MM.1S (cell line): ENCODE measurements at regions not wholly inside any gene's neighbourhood (a gene's known extent, or its start where the extent isn't known, plus 50 kb on each side); places are given as distances from the start of the nearest gene placed in this dataset.

Experiments
- DNase-seq: peaks from one replicate; pipeline ENCODE4 v3.0.0-alpha.2; 2015
- H2AFZ ChIP-seq: fragments of 300-600 bp; sonication (generic); 2 replicates; pipeline ENCODE4 v1.6.0; 2016; ENCODE audit warnings: antibody characterized with exemption, low read length
- H3F3A ChIP-seq: fragments of 300-600 bp; sonication (generic); 2 replicates; pipeline ENCODE4 v1.6.1; 2016; ENCODE audit warnings: mild to moderate bottlenecking, antibody characterized with exemption, low read length, moderate library complexity, mixed read lengths; ENCODE audit not compliant: insufficient read depth
- H3K27ac ChIP-seq: fragments of 300-600 bp; sonication (generic); 2 replicates; pipeline ENCODE4 v1.5.1; 2016; ENCODE audit warnings: mild to moderate bottlenecking, low read length
- H3K27me3 ChIP-seq: fragments of 300-600 bp; sonication (generic); replicated peaks from 2 replicates; pipeline ENCODE4 v1.6.0; 2016; ENCODE audit warnings: low read length; ENCODE audit not compliant: insufficient read depth
- H3K36me3 ChIP-seq: fragments of 300-600 bp; sonication (generic); replicated peaks from 2 replicates; pipeline ENCODE4 v1.6.1; 2016; ENCODE audit warnings: mild to moderate bottlenecking, low read length, mixed read lengths; ENCODE audit not compliant: insufficient read depth
- H3K4me1 ChIP-seq: fragments of 300-600 bp; sonication (generic); 2 replicates; pipeline ENCODE4 v1.6.1; 2016; ENCODE audit warnings: low read length, mixed read lengths
- H3K4me2 ChIP-seq: fragments of 300-600 bp; sonication (generic); 2 replicates; pipeline ENCODE4 v1.6.0; 2016; ENCODE audit warnings: low read depth, low read length
- H3K4me3 ChIP-seq: fragments of 300-600 bp; sonication (generic); 2 replicates; pipeline ENCODE4 v1.5.1; 2016; ENCODE audit warnings: low read length, mixed read lengths
- H3K79me2 ChIP-seq: fragments of 300-600 bp; sonication (generic); 2 replicates; pipeline ENCODE4 v1.6.1; 2016; ENCODE audit warnings: mixed run types, low read length, mixed read lengths
- H3K9ac ChIP-seq: fragments of 300-600 bp; sonication (generic); 2 replicates; pipeline ENCODE4 v1.6.1; 2016; ENCODE audit warnings: low read length, mixed read lengths
- H3K9me2 ChIP-seq: fragments of 300-600 bp; sonication (generic); replicated peaks from 2 replicates; pipeline ENCODE4 v1.6.1; 2016; ENCODE audit warnings: mild to moderate bottlenecking, low read length, mixed read lengths; ENCODE audit not compliant: insufficient read depth
- H3K9me3 ChIP-seq: fragments of 300-600 bp; sonication (generic); replicated peaks from 2 replicates; pipeline ENCODE4 v1.6.1; 2016; ENCODE audit warnings: mild to moderate bottlenecking, low read length, mixed read lengths; ENCODE audit not compliant: insufficient read depth
- H4K20me1 ChIP-seq: fragments of 300-600 bp; sonication (generic); 2 replicates; pipeline ENCODE4 v1.6.1; 2016; ENCODE audit warnings: mild to moderate bottlenecking, low read length, moderate library complexity, mixed read lengths; ENCODE audit not compliant: insufficient read depth
- EZH2 ChIP-seq: fragments of 300-600 bp; sonication (generic); optimal IDR thresholded peaks from 2 replicates; pipeline ENCODE3; 2017; ENCODE audit warnings: low read depth, mild to moderate bottlenecking, antibody characterized with exemption, low read length, mixed read lengths
- EZH2phosphoT487 ChIP-seq: fragments of 300-600 bp; sonication (generic); IDR thresholded peaks from 2 replicates; pipeline ENCODE4 v1.6.1; 2018; ENCODE audit warnings: antibody characterized with exemption, low read length
- TF ChIP-seq, protein P1 (sequence below): fragments of 300-600 bp; sonication (generic); IDR thresholded peaks from 2 replicates; pipeline ENCODE4 v1.5.1; 2016; ENCODE audit warnings: antibody characterized with exemption, low read length, mixed read lengths

- DNase-seq = no peak
- no peaks in the 10 kb centered on the region for H3K9me3 ChIP-seq
- H3K79me2 ChIP-seq = no peaks in the 10 kb centered on the region
- H3K4me3 ChIP-seq = no peak overlapping the region
- H3F3A ChIP-seq = no peaks in the 10 kb centered on the region
- H2AFZ ChIP-seq = no peak overlapping the region
- no peaks in the 10 kb centered on the region for H3K36me3 ChIP-seq
- no peaks in the 10 kb centered on the region for H3K4me1 ChIP-seq
- no peak overlapping the region for H3K4me2 ChIP-seq
- no peak overlapping the region for H3K9ac ChIP-seq
- no peak overlapping the region for H3K27ac ChIP-seq
- H4K20me1 ChIP-seq = no peaks in the 10 kb centered on the region
- TF ChIP-seq EZH2phosphoT487 = no peak
- H3K27me3 ChIP-seq = no peaks in the 10 kb centered on the region
- no peaks in the 10 kb centered on the region for H3K9me2 ChIP-seq
Observed at GRCh38 chr16:26993511-26993910, 73.2 kb upstream of the C16orf82 start.

- no peak for TF ChIP-seq EZH2
- TF ChIP-seq, protein P1, sequence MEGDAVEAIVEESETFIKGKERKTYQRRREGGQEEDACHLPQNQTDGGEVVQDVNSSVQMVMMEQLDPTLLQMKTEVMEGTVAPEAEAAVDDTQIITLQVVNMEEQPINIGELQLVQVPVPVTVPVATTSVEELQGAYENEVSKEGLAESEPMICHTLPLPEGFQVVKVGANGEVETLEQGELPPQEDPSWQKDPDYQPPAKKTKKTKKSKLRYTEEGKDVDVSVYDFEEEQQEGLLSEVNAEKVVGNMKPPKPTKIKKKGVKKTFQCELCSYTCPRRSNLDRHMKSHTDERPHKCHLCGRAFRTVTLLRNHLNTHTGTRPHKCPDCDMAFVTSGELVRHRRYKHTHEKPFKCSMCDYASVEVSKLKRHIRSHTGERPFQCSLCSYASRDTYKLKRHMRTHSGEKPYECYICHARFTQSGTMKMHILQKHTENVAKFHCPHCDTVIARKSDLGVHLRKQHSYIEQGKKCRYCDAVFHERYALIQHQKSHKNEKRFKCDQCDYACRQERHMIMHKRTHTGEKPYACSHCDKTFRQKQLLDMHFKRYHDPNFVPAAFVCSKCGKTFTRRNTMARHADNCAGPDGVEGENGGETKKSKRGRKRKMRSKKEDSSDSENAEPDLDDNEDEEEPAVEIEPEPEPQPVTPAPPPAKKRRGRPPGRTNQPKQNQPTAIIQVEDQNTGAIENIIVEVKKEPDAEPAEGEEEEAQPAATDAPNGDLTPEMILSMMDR = no peak
- TF ChIP-seq EZH2phosphoT487 = no peak
- H3K9ac ChIP-seq = no peak overlapping the region
- no peaks in the 10 kb centered on the region for H3K79me2 ChIP-seq
Observed at GRCh38 chr16:26993963-26994362, 72.8 kb upstream of the C16orf82 start.

GRCh38 chr16:26995522-26995921 is 71.2 kb upstream of the C16orf82 start:
- TF ChIP-seq EZH2 = no peak
- TF ChIP-seq, protein P1 = no peak
- TF ChIP-seq EZH2phosphoT487 = no peak
- H3K36me3 ChIP-seq = no peaks in the 10 kb centered on the region
- no peaks in the 10 kb centered on the region for H3K27me3 ChIP-seq
- no peaks in the 10 kb centered on the region for H3F3A ChIP-seq
- H3K27ac ChIP-seq = no peak overlapping the region
- no peaks in the 10 kb centered on the region for H3K9me3 ChIP-seq
- H3K9ac ChIP-seq = no peak overlapping the region
- no peaks in the 10 kb centered on the region for H3K9me2 ChIP-seq
- DNase-seq = no peak
- H3K79me2 ChIP-seq = no peaks in the 10 kb centered on the region
- no peak overlapping the region for H3K4me2 ChIP-seq
- H4K20me1 ChIP-seq = no peaks in the 10 kb centered on the region
- no peaks in the 10 kb centered on the region for H3K4me1 ChIP-seq
- H2AFZ ChIP-seq = no peak overlapping the region
- no peak overlapping the region for H3K4me3 ChIP-seq

More at GRCh38 chr16:26993963-26994362, 72.8 kb upstream of the C16orf82 start:
- no peaks in the 10 kb centered on the region for H3K4me1 ChIP-seq
- DNase-seq = no peak
- no peaks in the 10 kb centered on the region for H4K20me1 ChIP-seq
- H3K9me2 ChIP-seq = no peaks in the 10 kb centered on the region
- no peak overlapping the region for H2AFZ ChIP-seq
- H3K4me3 ChIP-seq = no peak overlapping the region
- no peaks in the 10 kb centered on the region for H3F3A ChIP-seq
- no peaks in the 10 kb centered on the region for H3K27me3 ChIP-seq
- no peak overlapping the region for H3K27ac ChIP-seq
- H3K36me3 ChIP-seq = no peaks in the 10 kb centered on the region
- no peak overlapping the region for H3K4me2 ChIP-seq
- no peaks in the 10 kb centered on the region for H3K9me3 ChIP-seq

- no peak overlapping the region for H3K4me3 ChIP-seq
Observed at GRCh38 chr16:27005386-27005785, 61.3 kb upstream of the C16orf82 start.

More at GRCh38 chr16:27005386-27005785, 61.3 kb upstream of the C16orf82 start:
- TF ChIP-seq, protein P1 = no peak
- Histone ChIP-seq H3K9me3 (no peaks in the 10 kb centered on the region), H3K4me1 (no peaks in the 10 kb centered on the region), H3K27me3 (no peaks in the 10 kb centered on the region), H3K9me2 (no peaks in the 10 kb centered on the region), H2AFZ (no peak overlapping the region), H3K9ac (no peak overlapping the region), H3F3A (no peaks in the 10 kb centered on the region), H3K36me3 (no peaks in the 10 kb centered on the region), H3K4me2 (no peak overlapping the region), H4K20me1 (no peaks in the 10 kb centered on the region), H3K27ac (no peak overlapping the region), H3K79me2 (no peaks in the 10 kb centered on the region)
- DNase-seq = no peak
